ENCODE measurements at regions not wholly inside any gene's neighbourhood (a gene's known extent, or its start where the extent isn't known, plus 50 kb on each side); places are given as distances from the start of the nearest gene placed in this dataset.

DNA sequence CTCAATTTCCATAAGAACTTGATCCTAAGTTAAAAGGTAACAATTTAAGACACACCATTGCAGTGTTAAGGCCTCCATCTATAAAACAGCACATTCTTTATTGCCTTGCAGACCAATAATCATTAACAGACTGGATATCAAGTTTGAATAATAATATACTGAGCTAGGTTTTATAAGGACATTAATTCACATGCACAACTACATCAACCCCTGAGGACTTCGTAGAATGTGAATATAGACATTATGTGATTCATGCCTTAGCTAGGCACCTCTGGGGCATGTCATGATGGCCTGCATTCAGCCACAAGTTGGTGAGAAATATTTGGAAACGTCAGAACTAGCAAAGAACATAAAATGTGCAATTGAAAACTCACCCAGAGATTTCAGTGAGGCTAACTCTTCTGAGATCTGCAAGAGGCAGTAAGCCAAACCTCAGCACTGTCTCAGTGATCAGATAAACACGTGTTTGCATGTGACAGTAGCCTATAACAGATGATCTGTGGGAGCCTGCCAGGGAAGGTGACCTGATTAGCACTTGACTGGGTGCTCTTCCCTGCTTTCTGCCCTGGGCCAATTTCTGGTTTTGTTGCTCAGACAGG lies 492.2 kb downstream of the FLRT2 start:
- no peak overlapping the region for H3K9ac ChIP-seq (ENCODE audit: insufficient read depth, low read depth, low read length)
- no peaks in the 10 kb centered on the region for H4K20me1 ChIP-seq (ENCODE audit: insufficient read depth, low read length)
- TF ChIP-seq, protein P1, sequence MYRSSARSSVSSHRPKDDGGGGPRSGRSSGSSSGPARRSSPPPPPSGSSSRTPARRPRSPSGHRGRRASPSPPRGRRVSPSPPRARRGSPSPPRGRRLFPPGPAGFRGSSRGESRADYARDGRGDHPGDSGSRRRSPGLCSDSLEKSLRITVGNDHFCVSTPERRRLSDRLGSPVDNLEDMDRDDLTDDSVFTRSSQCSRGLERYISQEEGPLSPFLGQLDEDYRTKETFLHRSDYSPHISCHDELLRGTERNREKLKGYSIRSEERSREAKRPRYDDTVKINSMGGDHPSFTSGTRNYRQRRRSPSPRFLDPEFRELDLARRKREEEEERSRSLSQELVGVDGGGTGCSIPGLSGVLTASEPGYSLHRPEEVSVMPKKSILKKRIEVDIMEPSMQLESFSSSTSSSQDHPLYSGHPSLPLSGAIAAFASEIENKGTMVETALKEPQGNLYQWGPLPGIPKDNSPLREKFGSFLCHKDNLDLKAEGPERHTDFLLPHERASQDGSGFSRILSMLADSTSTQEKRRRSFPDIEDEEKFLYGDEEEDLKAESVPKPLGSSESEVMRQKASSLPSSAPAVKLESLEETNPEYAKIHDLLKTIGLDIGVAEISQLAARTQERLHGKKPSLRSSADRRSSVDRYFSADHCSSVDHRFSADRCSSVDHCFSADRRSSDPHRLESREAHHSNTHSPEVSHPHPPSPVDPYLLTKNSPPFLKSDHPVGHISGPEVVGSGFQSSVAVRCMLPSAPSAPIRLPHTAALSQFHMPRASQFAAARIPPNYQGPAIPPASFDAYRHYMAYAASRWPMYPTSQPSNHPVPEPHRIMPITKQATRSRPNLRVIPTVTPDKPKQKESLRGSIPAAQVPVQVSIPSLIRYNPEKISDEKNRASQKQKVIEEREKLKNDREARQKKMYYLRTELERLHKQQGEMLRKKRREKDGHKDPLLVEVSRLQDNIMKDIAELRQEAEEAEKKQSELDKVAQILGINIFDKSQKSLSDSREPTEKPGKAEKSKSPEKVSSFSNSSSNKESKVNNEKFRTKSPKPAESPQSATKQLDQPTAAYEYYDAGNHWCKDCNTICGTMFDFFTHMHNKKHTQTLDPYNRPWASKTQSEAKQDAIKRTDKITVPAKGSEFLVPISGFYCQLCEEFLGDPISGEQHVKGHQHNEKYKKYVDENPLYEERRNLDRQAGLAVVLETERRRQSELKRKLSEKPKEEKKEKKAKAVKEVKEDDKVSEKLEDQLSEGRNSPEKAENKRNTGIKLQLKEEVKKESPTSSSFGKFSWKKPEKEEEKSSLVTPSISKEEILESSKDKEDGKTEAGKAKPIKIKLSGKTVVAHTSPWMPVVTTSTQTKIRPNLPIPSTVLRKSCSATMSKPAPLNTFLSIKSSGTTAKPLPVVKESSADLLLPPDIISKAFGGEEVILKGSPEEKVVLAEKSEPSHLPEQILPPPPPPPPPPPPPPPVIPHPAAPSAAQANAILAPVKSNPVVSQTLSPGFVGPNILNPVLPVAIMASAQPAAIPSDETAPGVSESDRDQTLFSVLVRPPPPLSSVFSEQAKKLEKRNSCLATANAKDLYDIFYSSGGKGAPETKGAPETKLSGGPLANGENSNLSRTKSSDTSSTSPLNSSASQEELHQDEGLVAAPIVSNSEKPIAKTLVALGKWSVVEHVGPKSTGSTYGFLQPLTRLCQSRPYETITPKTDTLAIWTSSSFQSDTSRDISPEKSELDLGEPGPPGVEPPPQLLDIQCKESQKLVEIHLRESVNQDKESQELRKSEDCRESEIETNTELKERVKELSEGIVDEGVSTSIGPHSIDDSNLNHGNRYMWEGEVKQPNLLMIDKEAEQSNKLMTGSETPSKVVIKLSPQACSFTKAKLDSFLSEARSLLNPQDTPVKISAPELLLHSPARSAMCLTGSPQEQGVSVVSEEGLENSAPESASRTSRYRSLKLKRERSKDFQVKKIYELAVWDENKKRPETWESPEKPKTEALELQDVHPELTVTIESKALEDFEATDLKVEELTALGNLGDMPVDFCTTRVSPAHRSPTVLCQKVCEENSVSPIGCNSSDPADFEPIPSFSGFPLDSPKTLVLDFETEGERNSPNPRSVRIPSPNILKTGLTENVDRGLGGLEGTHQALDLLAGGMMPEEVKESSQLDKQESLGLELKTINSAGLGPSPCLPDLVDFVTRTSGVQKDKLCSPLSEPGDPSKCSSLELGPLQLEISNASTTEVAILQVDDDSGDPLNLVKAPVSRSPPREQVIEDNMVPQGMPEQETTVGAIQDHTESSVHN (CRISPR knock-in tag; IDR thresholded peaks at IDR 0.05) = no peak
- no peak for TF ChIP-seq ZNF350 (CRISPR knock-in tag; IDR thresholded peaks at IDR 0.05; ENCODE audit: borderline replicate concordance, low read depth)
- H3K27ac ChIP-seq (ENCODE audit: extremely low read length, insufficient read depth, low read length) = no peak overlapping the region
- no peaks in the 10 kb centered on the region for H3K27me3 ChIP-seq (ENCODE audit: control insufficient read depth in 1 of 2, insufficient read depth in 2 of 2, low read length in 2 of 2)
- no peak overlapping the region for H3K4me3 ChIP-seq (replicated peaks in 1 of 3; ENCODE audit: insufficient read depth in 1 of 3, low read depth in 2 of 3, low read length in 3 of 3)
- CTCF ChIA-PET (ENCODE audit: low intra/inter-chr PET ratio, low total read pairs) = no interaction called here
- H3K79me2 ChIP-seq (ENCODE audit: insufficient read depth, low read length) = no peaks in the 10 kb centered on the region
- no peaks in the 10 kb centered on the region for H3K36me3 ChIP-seq (replicated peaks in 1 of 2; ENCODE audit: control insufficient read depth in 1 of 2, insufficient read depth in 2 of 2, low read length in 2 of 2)
- no peaks in the 10 kb centered on the region for H3K4me1 ChIP-seq (ENCODE audit: insufficient read depth, low read length)
- ATAC-seq (no peak), DNase-seq (ENCODE audit: low spot score) (no peak), FAIRE-seq (no peak)
- intact Hi-C loops (cut with micrococcal nuclease; ENCODE audit: unreplicated experiment) = no loop called here
- POLR2A ChIA-PET = no interaction called here
- in situ Hi-C loops (cut with HindIII; ENCODE audit: extremely low pct_ligation_motif_present, low pct_unique_long_range_greater_than_20kb) = no loop called here
- no TSS peak for BruUV-seq (replicated peaks)
- H3K9me3 ChIP-seq (ENCODE audit: low read length) = peaks cover 76% of the 10 kb centered on the region
- H2AFZ ChIP-seq (ENCODE audit: low read length) = no peak overlapping the region
- no peak overlapping the region for H3K4me2 ChIP-seq (ENCODE audit: low read depth, low read length)
- WGBS (ENCODE audit: low lambda C conversion rate) = 5% methylated on average over 3 of the region's 3 CpGs
